DOHH2 (cell line): ENCODE measurements at regions not wholly inside any gene's neighbourhood (a gene's known extent, or its start where the extent isn't known, plus 50 kb on each side); places are given as distances from the start of the nearest gene placed in this dataset.

Source experiments
- H3F3A ChIP-seq: fragments of 200-600 bp; sonication (generic), shearing (Covaris generic); 2 replicates; pipeline ENCODE4 v1.6.0; 2016; ENCODE audit warnings: antibody characterized with exemption, mild to moderate bottlenecking; ENCODE audit not compliant: control insufficient read depth, insufficient read depth
- H3K27ac ChIP-seq: fragments of 200-600 bp; sonication (generic); 2 replicates; pipeline ENCODE4 v1.5.1; 2014; ENCODE audit warnings: low read depth, mild to moderate bottlenecking, low read length, moderate library complexity
- H3K27me3 ChIP-seq: fragments of 200-600 bp; sonication (generic); 2 replicates; pipeline ENCODE4 v1.6.1; 2014; ENCODE audit warnings: mild to moderate bottlenecking, low read length, mixed read lengths; ENCODE audit not compliant: control insufficient read depth
- H3K36me3 ChIP-seq: fragments of 200-600 bp; sonication (generic); 2 replicates; pipeline ENCODE4 v1.6.1; 2014; ENCODE audit warnings: mild to moderate bottlenecking, low read length, moderate library complexity, mixed read lengths; ENCODE audit not compliant: control insufficient read depth
- H3K4me1 ChIP-seq: fragments of 200-600 bp; sonication (generic); 2 replicates; pipeline ENCODE4 v1.6.1; 2014; ENCODE audit warnings: mild to moderate bottlenecking, low read length, mixed read lengths; ENCODE audit not compliant: control insufficient read depth
- H3K4me2 ChIP-seq: fragments of 200-600 bp; sonication (generic); 2 replicates; pipeline ENCODE4 v1.6.0; 2014; ENCODE audit warnings: mild to moderate bottlenecking, low read length, moderate library complexity
- H3K4me3 ChIP-seq: fragments of 200-600 bp; sonication (generic); 2 replicates; pipeline ENCODE4 v1.5.1; 2014; ENCODE audit warnings: mild to moderate bottlenecking, low read length, mixed read lengths
- H3K79me2 ChIP-seq: fragments of 200-600 bp; sonication (generic); 2 replicates; pipeline ENCODE4 v1.6.1; 2014; ENCODE audit warnings: mild to moderate bottlenecking, low read length, mixed read lengths; ENCODE audit not compliant: control insufficient read depth
- H3K9me2 ChIP-seq: fragments of 200-600 bp; sonication (generic); replicated peaks from 2 replicates; pipeline ENCODE4 v1.6.1; 2014; ENCODE audit warnings: mild to moderate bottlenecking, low read length, mixed read lengths; ENCODE audit not compliant: control insufficient read depth
- H3K9me3 ChIP-seq: fragments of 200-600 bp; sonication (generic); 2 replicates; pipeline ENCODE4 v1.6.1; 2014; ENCODE audit warnings: antibody characterized with exemption, low read length, mixed read lengths; ENCODE audit not compliant: control insufficient read depth, insufficient read depth
- H4K20me1 ChIP-seq: fragments of 200-600 bp; sonication (generic); 2 replicates; pipeline ENCODE4 v1.6.0; 2014; ENCODE audit warnings: low read depth, mild to moderate bottlenecking, antibody characterized with exemption, low read length, moderate library complexity; ENCODE audit not compliant: control insufficient read depth, insufficient read depth
- EZH2phosphoT487 ChIP-seq: fragments of 200-600 bp; sonication (generic); IDR thresholded peaks from 2 replicates; pipeline ENCODE4 v1.6.1; 2017; ENCODE audit warnings: borderline replicate concordance, mild to moderate bottlenecking, antibody characterized with exemption, low read length, moderate library complexity, mixed read lengths
- TF ChIP-seq, protein P1 (sequence below): fragments of 200-600 bp; sonication (generic); IDR thresholded peaks from one replicate; pipeline ENCODE4 v1.5.1; 2014; ENCODE audit warnings: antibody characterized with exemption, mild to moderate bottlenecking, low read depth, low read length; ENCODE audit not compliant: poor library complexity, severe bottlenecking

- Histone ChIP-seq H3K27me3 (no peaks in the 10 kb centered on the region), H3K4me1 (no peaks in the 10 kb centered on the region), H3K79me2 (no peaks in the 10 kb centered on the region), H3K4me2 (no peak overlapping the region), H3K9me2 (no peaks in the 10 kb centered on the region), H4K20me1 (no peaks in the 10 kb centered on the region), H3F3A (no peaks in the 10 kb centered on the region), H3K27ac (no peak overlapping the region), H3K4me3 (no peak overlapping the region), H3K36me3 (no peaks in the 10 kb centered on the region), H3K9me3 (no peaks in the 10 kb centered on the region)
- TF ChIP-seq, protein P1, sequence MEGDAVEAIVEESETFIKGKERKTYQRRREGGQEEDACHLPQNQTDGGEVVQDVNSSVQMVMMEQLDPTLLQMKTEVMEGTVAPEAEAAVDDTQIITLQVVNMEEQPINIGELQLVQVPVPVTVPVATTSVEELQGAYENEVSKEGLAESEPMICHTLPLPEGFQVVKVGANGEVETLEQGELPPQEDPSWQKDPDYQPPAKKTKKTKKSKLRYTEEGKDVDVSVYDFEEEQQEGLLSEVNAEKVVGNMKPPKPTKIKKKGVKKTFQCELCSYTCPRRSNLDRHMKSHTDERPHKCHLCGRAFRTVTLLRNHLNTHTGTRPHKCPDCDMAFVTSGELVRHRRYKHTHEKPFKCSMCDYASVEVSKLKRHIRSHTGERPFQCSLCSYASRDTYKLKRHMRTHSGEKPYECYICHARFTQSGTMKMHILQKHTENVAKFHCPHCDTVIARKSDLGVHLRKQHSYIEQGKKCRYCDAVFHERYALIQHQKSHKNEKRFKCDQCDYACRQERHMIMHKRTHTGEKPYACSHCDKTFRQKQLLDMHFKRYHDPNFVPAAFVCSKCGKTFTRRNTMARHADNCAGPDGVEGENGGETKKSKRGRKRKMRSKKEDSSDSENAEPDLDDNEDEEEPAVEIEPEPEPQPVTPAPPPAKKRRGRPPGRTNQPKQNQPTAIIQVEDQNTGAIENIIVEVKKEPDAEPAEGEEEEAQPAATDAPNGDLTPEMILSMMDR, result no peak
- TF ChIP-seq EZH2phosphoT487, result no peak
These were observed 230.4 kb upstream of the MTNR1B start for GRCh38 chr11:92739041-92739440.

- Histone ChIP-seq H3K27ac (no peak overlapping the region), H3K36me3 (no peaks in the 10 kb centered on the region), H4K20me1 (no peaks in the 10 kb centered on the region), H3K4me2 (no peak overlapping the region), H3K9me2 (no peaks in the 10 kb centered on the region), H3K9me3 (no peaks in the 10 kb centered on the region), H3K4me3 (no peak overlapping the region), H3K79me2 (no peaks in the 10 kb centered on the region), H3K4me1 (no peaks in the 10 kb centered on the region), H3K27me3 (no peaks in the 10 kb centered on the region), H3F3A (no peaks in the 10 kb centered on the region)
- TF ChIP-seq EZH2phosphoT487, result no peak
- TF ChIP-seq, protein P1, result no peak
These were observed 230.0 kb upstream of the MTNR1B start for GRCh38 chr11:92739491-92739890.

- H3K4me2 ChIP-seq, result no peak overlapping the region
- H3K36me3 ChIP-seq, result no peaks in the 10 kb centered on the region
- H3K27me3 ChIP-seq, result no peaks in the 10 kb centered on the region
- H3K79me2 ChIP-seq, result no peaks in the 10 kb centered on the region
- H3K4me3 ChIP-seq, result no peak overlapping the region
- no peaks in the 10 kb centered on the region for H4K20me1 ChIP-seq
- H3K9me3 ChIP-seq, result no peaks in the 10 kb centered on the region
- no peak overlapping the region for H3K27ac ChIP-seq
- TF ChIP-seq EZH2phosphoT487, result no peak
- H3K4me1 ChIP-seq, result no peaks in the 10 kb centered on the region
- no peaks in the 10 kb centered on the region for H3F3A ChIP-seq
- no peaks in the 10 kb centered on the region for H3K9me2 ChIP-seq
These were observed 229.2 kb upstream of the MTNR1B start for GRCh38 chr11:92740276-92740675.

GRCh38 chr11:92744929-92745585 is 224.4 kb upstream of the MTNR1B start:
- H3F3A ChIP-seq, result no peaks in the 10 kb centered on the region
- no peaks in the 10 kb centered on the region for H3K9me3 ChIP-seq
- no peaks in the 10 kb centered on the region for H3K36me3 ChIP-seq
- no peaks in the 10 kb centered on the region for H3K9me2 ChIP-seq
- no peaks in the 10 kb centered on the region for H4K20me1 ChIP-seq
- no peak overlapping the region for H3K4me2 ChIP-seq
- H3K27ac ChIP-seq, result no peak overlapping the region
- no peak overlapping the region for H3K4me3 ChIP-seq
- no peaks in the 10 kb centered on the region for H3K27me3 ChIP-seq
- no peak for TF ChIP-seq EZH2phosphoT487
- TF ChIP-seq, protein P1, result no peak
- H3K79me2 ChIP-seq, result no peaks in the 10 kb centered on the region
- H3K4me1 ChIP-seq, result no peaks in the 10 kb centered on the region
